IMR-90 (cell line): ENCODE measurements at regions not wholly inside any gene's neighbourhood (a gene's known extent, or its start where the extent isn't known, plus 50 kb on each side); places are given as distances from the start of the nearest gene placed in this dataset.

Experiments
- ATAC-seq: fragments of 200-7000 bp; cut with Tn5 transposase; 2 replicates; pipeline ENCODE4 v1.9.1; 2020; ENCODE audit warnings: low read depth, mild to moderate bottlenecking, moderate library complexity
- BruUV-seq: library from RNA; stranded (reverse); fragments of 400-500 nt; replicated peaks from 2 replicates; lab custom pipeline; 2021; lab: Mats Ljungman, UMichigan
- CTCF ChIA-PET: fragments of 300-600 bp; formaldehyde crosslinking; extraction: SDS; loops from one replicate; lab custom pipeline; 2021; ENCODE audit warnings: antibody characterized with exemption; lab: Yijun Ruan, JAX
- POLR2A ChIA-PET: fragments of 300-600 bp; sonication (Branson Sonifier 250); formaldehyde crosslinking; loops from one replicate; lab custom pipeline; 2022; ENCODE audit warnings: antibody characterized with exemption; ENCODE audit not compliant: unreplicated experiment; lab: Charles Lee
- DNase-seq: peaks from one replicate; pipeline ENCODE4 v3.0.0; 2013
- H2AFZ ChIP-seq: replicated peaks from 2 replicates; pipeline ENCODE3; 2013; ENCODE audit warnings: low read length, mild to moderate bottlenecking; ENCODE audit not compliant: poor library complexity
- H2AK5ac ChIP-seq: 2 replicates; pipeline ENCODE4 v1.6.1; 2013; ENCODE audit warnings: low read depth, low read length, inconsistent platforms
- H2AK9ac ChIP-seq: replicated peaks from 2 replicates; pipeline ENCODE3; 2013; ENCODE audit warnings: mild to moderate bottlenecking, low read depth, low read length, moderate library complexity; ENCODE audit not compliant: poor library complexity
- H2BK120ac ChIP-seq: 2 replicates; pipeline ENCODE4 v1.6.1; 2013; ENCODE audit warnings: low read depth, low read length, inconsistent platforms
- H2BK15ac ChIP-seq: 3 replicates; pipeline ENCODE4 v1.6.1; 2013; ENCODE audit warnings: low read depth, low read length, inconsistent platforms
- H2BK20ac ChIP-seq: 2 replicates; pipeline ENCODE4 v1.6.1; 2013; ENCODE audit warnings: low read depth, mild to moderate bottlenecking, inconsistent platforms, low read length, moderate library complexity
- H2BK5ac ChIP-seq: 2 replicates; pipeline ENCODE4 v1.6.1; 2013; ENCODE audit warnings: mild to moderate bottlenecking, low read depth, low read length, inconsistent platforms; ENCODE audit not compliant: poor library complexity, severe bottlenecking
- H3K14ac ChIP-seq: replicated peaks from 2 replicates; pipeline ENCODE4 v1.6.1; 2013; ENCODE audit warnings: low read depth, low read length, inconsistent platforms
- H3K18ac ChIP-seq: 2 replicates; pipeline ENCODE4 v1.6.1; 2013; ENCODE audit warnings: low read depth, low read length, control low read depth
- H3K23ac ChIP-seq: 2 replicates; pipeline ENCODE4 v1.6.1; 2013; ENCODE audit warnings: low read depth, low read length, inconsistent platforms
- H3K27ac ChIP-seq: 2 replicates; pipeline ENCODE4 v1.5.1; 2013; ENCODE audit warnings: mild to moderate bottlenecking, control low read depth, low read length; ENCODE audit not compliant: insufficient read depth
- H3K27me3 ChIP-seq: 2 replicates; pipeline ENCODE4 v1.6.1; 2013; ENCODE audit warnings: low read length; ENCODE audit not compliant: control insufficient read depth, insufficient read depth
- H3K36me3 ChIP-seq: 2 replicates; pipeline ENCODE4 v1.6.1; 2013; ENCODE audit warnings: low read length, mixed read lengths; ENCODE audit not compliant: control insufficient read depth, insufficient read depth
- H3K4ac ChIP-seq: 2 replicates; pipeline ENCODE4 v1.6.1; 2013; ENCODE audit warnings: low read depth, low read length, inconsistent platforms
- H3K4me1 ChIP-seq: 2 replicates; pipeline ENCODE4 v1.6.1; 2013; ENCODE audit warnings: low read length, mixed read lengths; ENCODE audit not compliant: control insufficient read depth, insufficient read depth
- H3K4me2 ChIP-seq: 2 replicates; pipeline ENCODE4 v1.6.1; 2013; ENCODE audit warnings: low read depth, mild to moderate bottlenecking, control low read depth, low read length, moderate library complexity
- H3K4me3 ChIP-seq: 2 replicates; pipeline ENCODE4 v1.5.1; 2013; ENCODE audit warnings: low read depth, mild to moderate bottlenecking, control low read depth, low read length, moderate library complexity; ENCODE audit not compliant: insufficient read depth
- H3K56ac ChIP-seq: 2 replicates; pipeline ENCODE4 v1.6.1; 2013; ENCODE audit warnings: low read length, inconsistent platforms; ENCODE audit not compliant: insufficient read depth; ENCODE audit errors: extremely low read depth
- H3K79me1 ChIP-seq, 2 experiments: 2 replicates each; pipeline ENCODE4 v1.6.1; 2013; ENCODE audit warnings: low read length in 2 of 2, inconsistent platforms in 1 of 2, low read depth in 1 of 2
- H3K9ac ChIP-seq: 2 replicates; pipeline ENCODE4 v1.6.1; 2013; ENCODE audit warnings: low read depth, low read length, control low read depth
- H3K9me1 ChIP-seq: 2 replicates; pipeline ENCODE4 v1.6.1; 2013; ENCODE audit warnings: low read length, inconsistent platforms; ENCODE audit not compliant: insufficient read depth
- H3K9me3 ChIP-seq: 2 replicates; pipeline ENCODE4 v1.6.1; 2013; ENCODE audit warnings: low read length; ENCODE audit not compliant: control insufficient read depth, insufficient read depth
- H4K20me1 ChIP-seq: 2 replicates; pipeline ENCODE4 v1.6.1; 2013; ENCODE audit warnings: low read length, inconsistent platforms; ENCODE audit not compliant: insufficient read depth
- H4K5ac ChIP-seq: 2 replicates; pipeline ENCODE4 v1.6.1; 2013; ENCODE audit warnings: mild to moderate bottlenecking, low read depth, low read length, control low read depth
- H4K8ac ChIP-seq, 2 experiments: 2 replicates each; pipeline ENCODE4 v1.6.1; 2013; ENCODE audit warnings: low read depth in 2 of 2, low read length in 2 of 2, control low read depth in 1 of 2, inconsistent platforms in 1 of 2
- H4K91ac ChIP-seq: 2 replicates; pipeline ENCODE4 v1.6.1; 2013; ENCODE audit warnings: low read depth, low read length, inconsistent platforms; ENCODE audit not compliant: insufficient read depth
- BHLHE40 ChIP-seq: fragments of 150-350 bp; IDR thresholded peaks from 2 replicates; pipeline ENCODE4 v1.6.1; 2016; ENCODE audit warnings: mild to moderate bottlenecking, low read depth, low read length
- CEBPB ChIP-seq: IDR thresholded peaks from 2 replicates; pipeline ENCODE4 v1.6.1; 2012; ENCODE audit warnings: low read depth, low read length, improper control_type of control experiment
- CHD1 ChIP-seq: IDR thresholded peaks from 2 replicates; pipeline ENCODE4 v1.6.1; 2012; ENCODE audit warnings: low read depth, low read length, improper control_type of control experiment
- ELK1 ChIP-seq: fragments of 150-350 bp; IDR thresholded peaks from 2 replicates; pipeline ENCODE4 v1.6.1; 2016; ENCODE audit warnings: low read depth, mild to moderate bottlenecking, low read length, moderate library complexity, borderline replicate concordance
- FOS ChIP-seq: fragments of 150-350 bp; IDR thresholded peaks from 2 replicates; pipeline ENCODE4 v1.6.1; 2016; ENCODE audit warnings: low read depth, low read length
- MAFK ChIP-seq: IDR thresholded peaks from 2 replicates; pipeline ENCODE4 v1.6.1; 2012; ENCODE audit warnings: low read depth, low read length, improper control_type of control experiment
- MAZ ChIP-seq: IDR thresholded peaks from 2 replicates; pipeline ENCODE4 v1.6.1; 2012; ENCODE audit warnings: low read depth, mild to moderate bottlenecking, low read length, improper control_type of control experiment, moderate library complexity, borderline replicate concordance
- MXI1 ChIP-seq: IDR thresholded peaks from 2 replicates; pipeline ENCODE4 v1.6.1; 2012; ENCODE audit warnings: low read depth, mild to moderate bottlenecking, low read length, moderate library complexity, borderline replicate concordance
- NFE2L2 ChIP-seq: fragments of 150-350 bp; IDR thresholded peaks from 2 replicates; pipeline ENCODE4 v1.6.1; 2016; ENCODE audit warnings: low read depth, mild to moderate bottlenecking, low read length
- POLR2A ChIP-seq: IDR thresholded peaks from 2 replicates; pipeline ENCODE4 v1.6.1; 2012; ENCODE audit warnings: mild to moderate bottlenecking, low read depth, low read length
- RAD21 ChIP-seq: IDR thresholded peaks from 2 replicates; pipeline ENCODE4 v1.6.1; 2012; ENCODE audit warnings: low read length, improper control_type of control experiment
- RCOR1 ChIP-seq: IDR thresholded peaks from 2 replicates; pipeline ENCODE4 v1.6.1; 2012; ENCODE audit warnings: mild to moderate bottlenecking, low read length, improper control_type of control experiment; ENCODE audit not compliant: insufficient replicate concordance
- RFX5 ChIP-seq: IDR thresholded peaks from 2 replicates; pipeline ENCODE4 v1.8.0; 2012; ENCODE audit warnings: low read depth, mild to moderate bottlenecking, low read length, moderate library complexity
- SMC3 ChIP-seq: fragments of 150-350 bp; IDR thresholded peaks from 2 replicates; pipeline ENCODE4 v1.6.1; 2016; ENCODE audit warnings: low read depth, mild to moderate bottlenecking, antibody characterized with exemption, low read length, moderate library complexity
- USF2 ChIP-seq: fragments of 150-350 bp; IDR thresholded peaks from 2 replicates; pipeline ENCODE4 v1.6.1; 2017; ENCODE audit warnings: mild to moderate bottlenecking, antibody characterized with exemption, low read length, low read depth
- WGBS, 2 experiments: methylation state at CpG; one replicate each; pipeline versions ENCODE4 v1.1.5 to v1.1.7; 2013; ENCODE audit warnings: missing lambda C conversion rate in 2 of 2; ENCODE audit not compliant: insufficient read length in 1 of 2; ENCODE audit errors: extremely low coverage in 2 of 2; 5-methylcytosine and 5-hydroxymethylcytosine counted together
- dilution Hi-C: fragments of 300-500 bp; cut with HindIII; formaldehyde crosslinking; loops from one replicate; pipeline ENCODE4 v1.14.3; 2018; ENCODE audit warnings: low sequenced_read_pairs; ENCODE audit not compliant: unreplicated experiment
- in situ Hi-C: fragments of 300-500 bp; cut with MboI; formaldehyde crosslinking; loops from 3 replicates; pipeline ENCODE4 v1.14.3; 2019; ENCODE audit warnings: low sequenced_read_pairs, inconsistent platforms, mixed read lengths
- intact Hi-C: fragments of 100-400 bp; cut with micrococcal nuclease; formaldehyde crosslinking; loops from 2 replicates; pipeline ENCODE4 v1.10.0; 2022
- TF ChIP-seq, protein P1 (sequence below): conservative IDR thresholded peaks from 2 replicates; pipeline ENCODE4 v1.5.1; 2012; ENCODE audit warnings: mild to moderate bottlenecking, low read depth, low read length, improper control_type of control experiment

- no peak overlapping the region for H3K23ac ChIP-seq
- H4K91ac ChIP-seq: no peak overlapping the region
- H3K9ac ChIP-seq: no peak overlapping the region
- no peak overlapping the region for H3K4ac ChIP-seq
- H2AK9ac ChIP-seq: no peak overlapping the region
- no peak overlapping the region for H4K8ac ChIP-seq
- ChIA-PET POLR2A (no interaction called here), CTCF (no interaction called here)
- no peak overlapping the region for H2BK15ac ChIP-seq
- WGBS, 2 experiments: no CpG with 5 or more reads among the region's 4 CpGs
- ATAC-seq: no peak
- H2BK20ac ChIP-seq: no peak overlapping the region
- no peak overlapping the region for H3K56ac ChIP-seq
- TF ChIP-seq, protein P1, sequence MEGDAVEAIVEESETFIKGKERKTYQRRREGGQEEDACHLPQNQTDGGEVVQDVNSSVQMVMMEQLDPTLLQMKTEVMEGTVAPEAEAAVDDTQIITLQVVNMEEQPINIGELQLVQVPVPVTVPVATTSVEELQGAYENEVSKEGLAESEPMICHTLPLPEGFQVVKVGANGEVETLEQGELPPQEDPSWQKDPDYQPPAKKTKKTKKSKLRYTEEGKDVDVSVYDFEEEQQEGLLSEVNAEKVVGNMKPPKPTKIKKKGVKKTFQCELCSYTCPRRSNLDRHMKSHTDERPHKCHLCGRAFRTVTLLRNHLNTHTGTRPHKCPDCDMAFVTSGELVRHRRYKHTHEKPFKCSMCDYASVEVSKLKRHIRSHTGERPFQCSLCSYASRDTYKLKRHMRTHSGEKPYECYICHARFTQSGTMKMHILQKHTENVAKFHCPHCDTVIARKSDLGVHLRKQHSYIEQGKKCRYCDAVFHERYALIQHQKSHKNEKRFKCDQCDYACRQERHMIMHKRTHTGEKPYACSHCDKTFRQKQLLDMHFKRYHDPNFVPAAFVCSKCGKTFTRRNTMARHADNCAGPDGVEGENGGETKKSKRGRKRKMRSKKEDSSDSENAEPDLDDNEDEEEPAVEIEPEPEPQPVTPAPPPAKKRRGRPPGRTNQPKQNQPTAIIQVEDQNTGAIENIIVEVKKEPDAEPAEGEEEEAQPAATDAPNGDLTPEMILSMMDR: no peak
- TF ChIP-seq RCOR1 (no peak), BHLHE40 (no peak), FOS (no peak), NFE2L2 (no peak), MAFK (no peak), SMC3 (no peak), RAD21 (no peak), RFX5 (no peak), ELK1 (no peak), POLR2A (no peak), MAZ (no peak), CHD1 (no peak), MXI1 (no peak), CEBPB (no peak), USF2 (no peak)
- H3K4me1 ChIP-seq: no peaks in the 10 kb centered on the region
- no peak overlapping the region for H2BK5ac ChIP-seq
- no peak overlapping the region for H3K27ac ChIP-seq
- H4K5ac ChIP-seq: no peak overlapping the region
- DNase-seq: no peak
- no peaks in the 10 kb centered on the region for H4K20me1 ChIP-seq
- in situ Hi-C loops: no loop called here
- H2AFZ ChIP-seq: no peak overlapping the region
- H3K18ac ChIP-seq: no peak overlapping the region
- no peak overlapping the region for H3K14ac ChIP-seq
- no peak overlapping the region for H2AK5ac ChIP-seq
- no peak overlapping the region for H2BK120ac ChIP-seq
- H3K36me3 ChIP-seq: no peaks in the 10 kb centered on the region
- no peaks in the 10 kb centered on the region for H3K27me3 ChIP-seq
- no peaks in the 10 kb centered on the region for H3K9me1 ChIP-seq
- no peak overlapping the region for H3K4me2 ChIP-seq
- dilution Hi-C loops: no loop called here
- BruUV-seq: no TSS peak
- intact Hi-C loops: no loop called here
- H3K4me3 ChIP-seq: no peak overlapping the region
- no peaks in the 10 kb centered on the region for H3K79me1 ChIP-seq
- no peaks in the 10 kb centered on the region for H3K9me3 ChIP-seq
Observed at GRCh38 chr1:30295674-30296073, 427.7 kb downstream of the MATN1 start.
